Bone marrow (tissue), 2 donors: ENCODE measurements at regions not wholly inside any gene's neighbourhood (a gene's known extent, or its start where the extent isn't known, plus 50 kb on each side); places are given as distances from the start of the nearest gene placed in this dataset.
A peak's percentile ranks its signal among the peaks of the same experiment; 100 is the strongest.

Experiments
- DNase-seq, 2 donors: peaks; one replicate each; lab custom pipeline; 2025; lab: John Stamatoyannopoulos, UW

- no peak for DNase-seq
These were observed 53.0 kb upstream of the RAB18 start for GRCh38 chr10:27451054-27451453.

GRCh38 chr10:27450225-27450624 is 53.9 kb upstream of the RAB18 start:
- DNase-seq: no peak

GRCh38 chr10:27449571-27449970 is 54.5 kb upstream of the RAB18 start:
- DNase-seq: no peak

GRCh38 chr10:27448921-27449320 is 55.2 kb upstream of the RAB18 start:
- DNase-seq: no peak

- DNase-seq: peak in 1 of 2 donors; percentile 27
These were observed 56.6 kb upstream of the RAB18 start for GRCh38 chr10:27447540-27447939.

- peak in 1 of 2 donors; percentile 66 for DNase-seq
These were observed 57.8 kb upstream of the RAB18 start for GRCh38 chr10:27446091-27446918.

- DNase-seq: no peak
These were observed 59.0 kb upstream of the RAB18 start for GRCh38 chr10:27445070-27445469.

GRCh38 chr10:27440478-27440877 is 63.6 kb upstream of the RAB18 start:
- no peak for DNase-seq

GRCh38 chr10:27440021-27440420 is 64.1 kb upstream of the RAB18 start:
- DNase-seq: no peak

GRCh38 chr10:27439101-27439500 is 65.0 kb upstream of the RAB18 start:
- DNase-seq: no peak

GRCh38 chr10:27437775-27438174 is 66.3 kb upstream of the RAB18 start:
- DNase-seq: no peak

- no peak for DNase-seq
These were observed 67.4 kb upstream of the RAB18 start for GRCh38 chr10:27436710-27437109.

GRCh38 chr10:27433976-27434375 is 70.1 kb upstream of the RAB18 start:
- DNase-seq: no peak

- DNase-seq: no peak
These were observed 77.1 kb upstream of the RAB18 start for GRCh38 chr10:27426948-27427467.

- no peak for DNase-seq
These were observed 90.2 kb upstream of the RAB18 start for GRCh38 chr10:27413831-27414348.

- no peak for DNase-seq
These were observed 90.7 kb upstream of the RAB18 start for GRCh38 chr10:27413387-27413786.

- no peak for DNase-seq
These were observed 94.0 kb upstream of the RAB18 start for GRCh38 chr10:27410153-27410552.

GRCh38 chr10:27407271-27407670 is 96.8 kb upstream of the RAB18 start:
- DNase-seq: no peak

- no peak for DNase-seq
These were observed 104.2 kb upstream of the RAB18 start for GRCh38 chr10:27399871-27400270.

GRCh38 chr10:27393961-27394360 is 110.1 kb upstream of the RAB18 start:
- DNase-seq: no peak

- DNase-seq: no peak
These were observed 111.5 kb upstream of the RAB18 start for GRCh38 chr10:27392606-27393005.

- no peak for DNase-seq
These were observed 112.2 kb upstream of the RAB18 start for GRCh38 chr10:27391916-27392315.

- DNase-seq: no peak
These were observed 112.8 kb upstream of the RAB18 start for GRCh38 chr10:27391325-27391724.

- DNase-seq: no peak
These were observed 113.4 kb upstream of the RAB18 start for GRCh38 chr10:27390681-27391080.
